Lower lobe of right lung (tissue), 2 donors: ENCODE measurements at regions not wholly inside any gene's neighbourhood (a gene's known extent, or its start where the extent isn't known, plus 50 kb on each side); places are given as distances from the start of the nearest gene placed in this dataset.

Source experiments
- ATAC-seq, 2 donors: fragments of 200-7000 bp; cut with Tn5 transposase; one replicate each; pipeline ENCODE4 v1.9.1; 2020 to 2022; ENCODE audit warnings: mild to moderate bottlenecking in 2 of 2, moderate library complexity in 2 of 2
- DNase-seq: peaks from one replicate; pipeline ENCODE4 v3.0.0-alpha.2; 2020
- H3K27ac ChIP-seq: fragments of 200-600 bp; one replicate; pipeline ENCODE4 v1.8.0; 2022
- H3K27me3 ChIP-seq: fragments of 200-600 bp; one replicate; pipeline ENCODE4 v1.8.0; 2022; ENCODE audit warnings: low read depth
- H3K36me3 ChIP-seq: fragments of 200-600 bp; one replicate; pipeline ENCODE4 v1.8.0; 2022; ENCODE audit warnings: mild to moderate bottlenecking
- H3K4me1 ChIP-seq: fragments of 200-600 bp; one replicate; pipeline ENCODE4 v1.8.0; 2022
- H3K4me3 ChIP-seq: fragments of 200-600 bp; one replicate; pipeline ENCODE4 v1.8.0; 2022; ENCODE audit warnings: mild to moderate bottlenecking
- H3K9me3 ChIP-seq: fragments of 200-600 bp; one replicate; pipeline ENCODE4 v1.8.0; 2022
- intact Hi-C: fragments of 100-400 bp; cut with DNase I; formaldehyde crosslinking; loops from one replicate; pipeline ENCODE4 v1.11.0; 2022
- TF ChIP-seq, protein P1 (sequence below): fragments of 200-600 bp; IDR thresholded peaks from one replicate; pipeline ENCODE4 v1.8.0; 2022; ENCODE audit warnings: antibody characterized with exemption, mild to moderate bottlenecking
- donor health status: DM: no; HTN: yes; CAD: no; lungs with severe emphysema.

DNA sequence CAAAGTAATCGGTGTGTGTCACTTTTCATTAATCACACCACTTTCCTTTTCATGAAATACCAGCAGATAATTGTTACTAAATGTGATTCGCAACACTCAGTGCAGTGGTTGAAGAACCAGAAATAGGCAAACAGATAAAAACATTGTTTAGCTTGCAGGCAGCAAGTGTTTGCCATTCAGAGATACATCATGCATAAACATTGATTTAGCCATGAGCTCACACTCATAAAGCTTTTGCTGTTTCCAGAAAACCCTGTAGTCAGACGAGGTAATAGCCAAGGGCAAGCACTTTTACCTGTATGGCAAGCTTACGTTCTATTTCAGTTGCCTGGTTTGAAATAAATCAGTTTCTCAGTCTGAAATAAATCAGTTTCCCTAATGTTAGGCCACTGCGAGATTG is 542.0 kb upstream of the TENM3 start:
- DNase-seq, result no peak
- ATAC-seq, result no peak
- TF ChIP-seq, protein P1, sequence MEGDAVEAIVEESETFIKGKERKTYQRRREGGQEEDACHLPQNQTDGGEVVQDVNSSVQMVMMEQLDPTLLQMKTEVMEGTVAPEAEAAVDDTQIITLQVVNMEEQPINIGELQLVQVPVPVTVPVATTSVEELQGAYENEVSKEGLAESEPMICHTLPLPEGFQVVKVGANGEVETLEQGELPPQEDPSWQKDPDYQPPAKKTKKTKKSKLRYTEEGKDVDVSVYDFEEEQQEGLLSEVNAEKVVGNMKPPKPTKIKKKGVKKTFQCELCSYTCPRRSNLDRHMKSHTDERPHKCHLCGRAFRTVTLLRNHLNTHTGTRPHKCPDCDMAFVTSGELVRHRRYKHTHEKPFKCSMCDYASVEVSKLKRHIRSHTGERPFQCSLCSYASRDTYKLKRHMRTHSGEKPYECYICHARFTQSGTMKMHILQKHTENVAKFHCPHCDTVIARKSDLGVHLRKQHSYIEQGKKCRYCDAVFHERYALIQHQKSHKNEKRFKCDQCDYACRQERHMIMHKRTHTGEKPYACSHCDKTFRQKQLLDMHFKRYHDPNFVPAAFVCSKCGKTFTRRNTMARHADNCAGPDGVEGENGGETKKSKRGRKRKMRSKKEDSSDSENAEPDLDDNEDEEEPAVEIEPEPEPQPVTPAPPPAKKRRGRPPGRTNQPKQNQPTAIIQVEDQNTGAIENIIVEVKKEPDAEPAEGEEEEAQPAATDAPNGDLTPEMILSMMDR, result no peak
- no peak overlapping the region for H3K27ac ChIP-seq
- no peaks in the 10 kb centered on the region for H3K27me3 ChIP-seq
- intact Hi-C loops, result no loop called here
- H3K4me1 ChIP-seq, result no peaks in the 10 kb centered on the region
- H3K36me3 ChIP-seq, result no peaks in the 10 kb centered on the region
- no peaks in the 10 kb centered on the region for H3K9me3 ChIP-seq
- no peak overlapping the region for H3K4me3 ChIP-seq

DNA sequence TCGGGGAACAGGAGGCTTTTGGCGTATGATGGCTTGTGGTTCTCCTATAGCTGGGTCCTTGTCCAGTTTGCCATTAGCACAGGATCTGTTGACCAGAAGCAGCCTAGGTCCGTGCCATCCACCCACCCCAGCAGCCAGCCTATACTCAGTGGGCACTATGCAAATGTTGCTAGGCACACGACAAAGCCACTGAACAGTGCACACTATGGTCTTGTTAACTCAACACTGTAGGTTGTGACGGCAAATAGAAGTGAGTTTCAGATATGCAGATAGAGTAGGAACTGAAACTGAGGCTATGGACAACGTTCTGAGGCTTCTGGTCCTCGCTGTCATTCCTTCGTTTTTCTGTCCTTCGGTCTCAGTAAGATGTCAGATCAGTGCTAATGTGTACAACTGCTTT is 541.3 kb upstream of the TENM3 start:
- intact Hi-C loops, result no loop called here
- no peak for DNase-seq

DNA sequence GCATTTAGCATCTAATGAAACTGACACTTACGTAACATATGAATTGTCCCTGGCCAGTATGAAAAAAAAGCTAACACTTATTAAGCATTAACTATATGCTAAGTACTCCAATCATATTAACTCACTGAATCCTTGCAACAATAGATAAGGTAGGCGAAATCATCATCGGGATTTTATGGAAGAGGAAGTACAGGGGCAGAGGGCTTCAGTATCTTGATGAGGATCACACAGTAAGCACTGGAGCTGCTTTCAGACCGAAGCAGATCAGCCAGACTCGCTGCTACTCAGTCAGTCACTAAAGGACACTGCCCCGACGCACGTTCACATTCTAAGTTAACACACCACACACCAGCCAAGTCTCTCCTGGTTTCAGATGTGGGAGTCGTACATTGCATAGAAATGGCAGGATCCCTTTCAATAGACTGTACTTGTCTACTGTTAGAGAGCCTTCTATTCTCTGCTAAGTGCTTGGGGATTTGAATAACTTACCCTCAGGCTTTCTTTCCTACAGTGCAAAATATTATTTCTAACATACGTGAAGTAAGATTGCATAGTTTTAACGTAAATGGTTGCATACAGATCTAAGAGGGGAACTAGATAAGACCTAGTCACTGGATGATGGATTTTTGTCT is 540.2 kb upstream of the TENM3 start:
- TF ChIP-seq, protein P1, result no peak
- ATAC-seq (no peak), DNase-seq (no peak)
- Histone ChIP-seq H3K4me3 (no peak overlapping the region), H3K27ac (no peak overlapping the region), H3K9me3 (no peaks in the 10 kb centered on the region), H3K36me3 (no peaks in the 10 kb centered on the region), H3K27me3 (no peaks in the 10 kb centered on the region), H3K4me1 (no peaks in the 10 kb centered on the region)
- intact Hi-C loops, result no loop called here

More for the DNA sequence above, 541.3 kb upstream of the TENM3 start:
- Histone ChIP-seq H3K4me3 (no peak overlapping the region), H3K36me3 (no peaks in the 10 kb centered on the region), H3K27ac (no peak overlapping the region), H3K9me3 (no peaks in the 10 kb centered on the region), H3K4me1 (no peaks in the 10 kb centered on the region), H3K27me3 (no peaks in the 10 kb centered on the region)
- TF ChIP-seq, protein P1, result no peak
- no peak for ATAC-seq

DNA sequence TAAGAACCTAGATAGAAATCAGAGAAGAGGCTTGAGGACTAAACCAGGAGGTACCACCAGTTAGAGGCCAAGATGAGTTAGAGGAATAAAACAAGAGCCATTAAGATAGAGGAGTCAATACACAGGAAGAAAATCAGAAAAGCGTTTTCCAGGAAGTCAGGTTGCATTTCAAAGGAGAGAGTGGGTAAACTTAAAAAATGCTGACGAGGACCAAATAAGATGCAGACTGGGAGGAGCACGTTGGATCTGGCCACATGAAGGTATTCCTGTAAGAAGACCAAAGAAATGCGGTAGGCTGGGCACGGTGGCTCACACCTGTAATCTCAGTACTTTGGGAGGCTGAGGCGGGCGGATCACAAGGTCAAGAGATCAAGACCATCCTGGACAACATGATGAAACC is 533.1 kb upstream of the TENM3 start:
- intact Hi-C loops, result no loop called here
- TF ChIP-seq, protein P1, result no peak
- H3K27me3 ChIP-seq, result no peaks in the 10 kb centered on the region

DNA sequence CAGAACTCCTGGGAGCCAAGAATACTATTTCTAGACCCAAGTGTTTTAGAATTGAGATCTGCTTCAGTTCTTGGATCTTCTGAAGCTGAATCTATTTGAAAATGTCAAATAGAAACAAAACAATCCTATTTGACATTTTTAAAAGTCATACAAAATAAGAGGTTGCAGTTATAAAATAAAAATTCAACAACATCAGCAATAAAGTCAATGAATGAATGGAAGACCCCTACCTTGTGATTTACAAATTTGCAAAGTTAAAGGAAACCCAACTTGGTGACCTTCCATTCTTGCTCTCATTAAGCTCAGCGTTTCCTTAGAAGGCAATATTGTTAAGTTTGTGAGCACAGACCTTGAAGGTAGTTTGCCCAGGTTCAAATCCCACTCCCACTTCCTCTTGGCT is 531.8 kb upstream of the TENM3 start:
- H3K36me3 ChIP-seq, result no peaks in the 10 kb centered on the region
- no peaks in the 10 kb centered on the region for H3K27me3 ChIP-seq
- no peak overlapping the region for H3K4me3 ChIP-seq
- ATAC-seq (no peak), DNase-seq (no peak)
- intact Hi-C loops, result no loop called here
- H3K9me3 ChIP-seq, result no peaks in the 10 kb centered on the region
- no peaks in the 10 kb centered on the region for H3K4me1 ChIP-seq
- TF ChIP-seq, protein P1, result no peak
- H3K27ac ChIP-seq, result no peak overlapping the region

More for the DNA sequence above, 533.1 kb upstream of the TENM3 start:
- Histone ChIP-seq H3K9me3 (no peaks in the 10 kb centered on the region), H3K4me3 (no peak overlapping the region), H3K36me3 (no peaks in the 10 kb centered on the region), H3K4me1 (no peaks in the 10 kb centered on the region), H3K27ac (no peak overlapping the region)
- ATAC-seq (no peak), DNase-seq (no peak)
